Stimulated activated naive CD4-positive, alpha-beta T cell (primary cell): ENCODE measurements at regions not wholly inside any gene's neighbourhood (a gene's known extent, or its start where the extent isn't known, plus 50 kb on each side); places are given as distances from the start of the nearest gene placed in this dataset.

Source experiments
- DNase-seq, 6 experiments: peaks; one replicate each; lab custom pipeline; 2025; lab: John Stamatoyannopoulos, UW

- no peak for DNase-seq
Measured at GRCh38 chr3:29186131-29186599, 94.7 kb upstream of the RBMS3 start.

- DNase-seq, result no peak
Measured at GRCh38 chr3:29186982-29187725, 93.7 kb upstream of the RBMS3 start.

GRCh38 chr3:29189328-29189727 lies 91.5 kb upstream of the RBMS3 start:
- no peak for DNase-seq

- DNase-seq, result no peak
Measured at GRCh38 chr3:29194139-29194538, 86.7 kb upstream of the RBMS3 start.

- DNase-seq, result no peak
Measured at GRCh38 chr3:29195056-29195455, 85.8 kb upstream of the RBMS3 start.

GRCh38 chr3:29201604-29202003 lies 79.3 kb upstream of the RBMS3 start:
- DNase-seq, result no peak

GRCh38 chr3:29202378-29202777 lies 78.5 kb upstream of the RBMS3 start:
- no peak for DNase-seq

GRCh38 chr3:29203851-29204250 lies 77.0 kb upstream of the RBMS3 start:
- DNase-seq, result no peak

- DNase-seq, result no peak
Measured at GRCh38 chr3:29207427-29207826, 73.4 kb upstream of the RBMS3 start.

GRCh38 chr3:29212789-29213433 lies 68.0 kb upstream of the RBMS3 start:
- no peak for DNase-seq

GRCh38 chr3:29214009-29214658 lies 66.7 kb upstream of the RBMS3 start:
- DNase-seq, result no peak

- DNase-seq, result no peak
Measured at GRCh38 chr3:29215948-29216347, 64.9 kb upstream of the RBMS3 start.

- DNase-seq, result no peak
Measured at GRCh38 chr3:29226706-29227105, 54.2 kb upstream of the RBMS3 start.

- no peak for DNase-seq
Measured at GRCh38 chr3:29227307-29227706, 53.6 kb upstream of the RBMS3 start.
